Bronchial epithelial cell (primary cell): ENCODE measurements at regions not wholly inside any gene's neighbourhood (a gene's known extent, or its start where the extent isn't known, plus 50 kb on each side); places are given as distances from the start of the nearest gene placed in this dataset.

Source experiments
- DNase-seq: peaks from one replicate; pipeline ENCODE4 v3.0.0-alpha.2; 2010; ENCODE audit warnings: low read depth
- FAIRE-seq: peaks from 2 replicates; lab custom pipeline; 2011; peaks lifted over from hg19 to GRCh38; lab: Jason Lieb, UNC
- H3K27me3 ChIP-seq: 2 replicates; pipeline ENCODE4 v1.5.1; 2011; ENCODE audit warnings: low read length; ENCODE audit not compliant: control insufficient read depth, insufficient read depth
- H3K36me3 ChIP-seq: 2 replicates; pipeline ENCODE4 v1.5.1; 2011; ENCODE audit warnings: low read length; ENCODE audit not compliant: control insufficient read depth, insufficient read depth
- H3K4me3 ChIP-seq: 2 replicates; pipeline ENCODE4 v1.5.1; 2011; ENCODE audit warnings: mild to moderate bottlenecking, low read depth, low read length, control low read depth
- TF ChIP-seq, protein P1 (sequence below): IDR thresholded peaks from 2 replicates; pipeline ENCODE4 v1.5.1; 2011; ENCODE audit warnings: mild to moderate bottlenecking, moderate library complexity, low read length, control low read depth, inconsistent platforms; ENCODE audit not compliant: insufficient read depth, severe bottlenecking

DNA sequence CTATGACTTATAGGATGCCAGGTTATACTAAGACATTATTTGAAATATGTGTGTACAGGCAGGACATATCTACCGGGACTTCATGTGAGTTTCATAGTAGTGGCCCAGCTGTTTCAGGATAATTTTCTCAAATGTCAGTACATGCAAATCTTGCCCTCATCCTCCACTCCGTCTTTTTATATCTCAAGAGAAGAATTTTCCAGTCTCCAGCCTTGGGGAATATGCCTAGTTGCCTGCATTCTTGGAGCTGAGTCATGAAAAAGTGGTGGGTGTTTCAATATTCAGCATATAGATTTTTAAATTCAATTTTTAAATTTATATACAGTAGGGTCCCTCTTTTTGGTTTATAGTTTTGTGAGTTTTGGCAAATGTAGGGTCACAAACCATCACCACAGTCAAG, 236.7 kb downstream of the OTUD1 start:
- TF ChIP-seq, protein P1, sequence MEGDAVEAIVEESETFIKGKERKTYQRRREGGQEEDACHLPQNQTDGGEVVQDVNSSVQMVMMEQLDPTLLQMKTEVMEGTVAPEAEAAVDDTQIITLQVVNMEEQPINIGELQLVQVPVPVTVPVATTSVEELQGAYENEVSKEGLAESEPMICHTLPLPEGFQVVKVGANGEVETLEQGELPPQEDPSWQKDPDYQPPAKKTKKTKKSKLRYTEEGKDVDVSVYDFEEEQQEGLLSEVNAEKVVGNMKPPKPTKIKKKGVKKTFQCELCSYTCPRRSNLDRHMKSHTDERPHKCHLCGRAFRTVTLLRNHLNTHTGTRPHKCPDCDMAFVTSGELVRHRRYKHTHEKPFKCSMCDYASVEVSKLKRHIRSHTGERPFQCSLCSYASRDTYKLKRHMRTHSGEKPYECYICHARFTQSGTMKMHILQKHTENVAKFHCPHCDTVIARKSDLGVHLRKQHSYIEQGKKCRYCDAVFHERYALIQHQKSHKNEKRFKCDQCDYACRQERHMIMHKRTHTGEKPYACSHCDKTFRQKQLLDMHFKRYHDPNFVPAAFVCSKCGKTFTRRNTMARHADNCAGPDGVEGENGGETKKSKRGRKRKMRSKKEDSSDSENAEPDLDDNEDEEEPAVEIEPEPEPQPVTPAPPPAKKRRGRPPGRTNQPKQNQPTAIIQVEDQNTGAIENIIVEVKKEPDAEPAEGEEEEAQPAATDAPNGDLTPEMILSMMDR = no peak
- no peaks in the 10 kb centered on the region for H3K27me3 ChIP-seq
- no peaks in the 10 kb centered on the region for H3K36me3 ChIP-seq
- no peak overlapping the region for H3K4me3 ChIP-seq
- FAIRE-seq = no peak
- DNase-seq = no peak

DNA sequence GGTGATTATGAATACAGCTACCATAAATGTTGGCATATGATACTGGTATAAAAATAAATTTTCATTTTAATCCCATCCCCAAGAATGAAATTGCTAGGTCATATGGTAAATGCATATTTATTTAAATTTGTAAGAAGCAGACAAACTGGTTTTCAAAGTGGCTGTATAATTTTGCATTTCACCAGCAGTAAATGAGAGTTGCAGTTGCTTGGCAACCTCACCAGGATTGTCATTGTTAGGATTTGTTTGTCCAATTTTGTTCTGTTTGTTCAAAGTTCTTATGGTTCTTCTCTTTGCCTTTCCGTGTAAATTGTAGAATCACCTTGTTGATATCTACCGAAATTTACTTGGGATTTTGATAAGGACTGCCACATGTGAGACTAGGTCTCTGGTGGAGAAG, 237.4 kb downstream of the OTUD1 start:
- TF ChIP-seq, protein P1 = no peak
- DNase-seq (no peak), FAIRE-seq (no peak)
- no peak overlapping the region for H3K4me3 ChIP-seq
- H3K36me3 ChIP-seq = no peaks in the 10 kb centered on the region
- H3K27me3 ChIP-seq = no peaks in the 10 kb centered on the region

DNA sequence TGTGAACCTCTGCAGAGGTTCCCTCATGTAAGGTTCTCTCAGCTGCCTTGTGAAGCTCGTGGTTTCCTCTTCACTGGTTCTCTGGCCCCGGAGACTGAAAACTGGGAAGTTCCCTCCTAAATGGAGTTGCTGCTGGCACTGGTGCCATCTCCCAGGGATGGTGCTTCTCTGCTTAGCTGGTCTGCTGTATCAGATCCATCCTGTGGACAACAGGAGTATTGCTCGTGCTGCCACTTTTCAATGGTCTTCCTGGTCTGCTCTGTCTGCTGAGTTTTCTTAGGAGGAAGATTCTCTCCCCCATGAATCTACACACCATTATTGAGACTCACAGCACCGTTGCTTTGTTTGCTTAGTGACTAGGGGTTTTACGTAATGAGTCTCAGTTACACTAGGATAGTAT, 247.8 kb downstream of the OTUD1 start:
- H3K27me3 ChIP-seq = no peaks in the 10 kb centered on the region
- TF ChIP-seq, protein P1 = no peak
- H3K4me3 ChIP-seq = no peak overlapping the region
- peak; percentile 64 for FAIRE-seq
- no peak for DNase-seq
- H3K36me3 ChIP-seq = no peaks in the 10 kb centered on the region

DNA sequence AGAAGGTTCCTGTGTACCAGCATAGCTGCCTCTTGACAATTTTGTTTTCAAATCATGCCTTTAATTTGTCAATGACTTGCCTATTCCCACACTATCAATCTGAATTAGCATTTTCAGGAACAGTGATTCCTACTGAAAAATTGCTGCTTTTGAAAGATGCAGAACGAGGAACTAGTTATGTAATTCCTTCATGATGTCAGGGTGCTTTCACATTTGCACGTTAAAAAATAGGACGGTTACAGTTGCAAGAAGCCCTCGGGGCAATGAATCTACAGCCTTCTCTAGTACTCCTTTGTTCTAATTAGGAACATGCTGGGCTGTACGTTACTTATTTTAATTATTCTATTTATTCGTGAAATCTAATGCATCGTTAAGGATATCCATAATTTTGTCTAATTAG, 253.9 kb downstream of the OTUD1 start:
- H3K36me3 ChIP-seq = no peaks in the 10 kb centered on the region
- no peak for FAIRE-seq
- no peak overlapping the region for H3K4me3 ChIP-seq
- no peak for DNase-seq
- TF ChIP-seq, protein P1 = no peak
- H3K27me3 ChIP-seq = peaks cover 28% of the 10 kb centered on the region

DNA sequence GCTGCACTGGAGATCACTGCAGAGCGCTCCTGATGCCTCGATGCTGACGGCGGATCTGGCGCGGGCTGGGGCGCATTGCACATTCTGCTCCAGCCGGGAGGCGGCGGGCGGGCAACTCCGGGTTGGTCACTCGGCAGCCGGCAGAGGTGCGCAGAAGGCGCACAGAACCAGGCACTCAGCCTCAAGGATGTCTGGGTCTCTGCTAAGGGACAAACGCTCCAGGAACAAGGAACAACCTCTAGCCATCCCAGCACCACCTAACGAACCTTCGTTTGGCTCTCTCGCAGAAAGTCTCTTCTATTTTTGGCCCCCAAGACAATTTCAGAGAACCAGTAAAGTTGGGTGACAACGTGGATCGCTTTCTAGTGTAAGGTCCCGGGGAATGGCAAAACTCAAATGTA, 254.6 kb downstream of the OTUD1 start:
- no peak for DNase-seq
- TF ChIP-seq, protein P1 = no peak
- no peak overlapping the region for H3K4me3 ChIP-seq
- FAIRE-seq = no peak
- peaks cover 28% of the 10 kb centered on the region for H3K27me3 ChIP-seq
- no peaks in the 10 kb centered on the region for H3K36me3 ChIP-seq

DNA sequence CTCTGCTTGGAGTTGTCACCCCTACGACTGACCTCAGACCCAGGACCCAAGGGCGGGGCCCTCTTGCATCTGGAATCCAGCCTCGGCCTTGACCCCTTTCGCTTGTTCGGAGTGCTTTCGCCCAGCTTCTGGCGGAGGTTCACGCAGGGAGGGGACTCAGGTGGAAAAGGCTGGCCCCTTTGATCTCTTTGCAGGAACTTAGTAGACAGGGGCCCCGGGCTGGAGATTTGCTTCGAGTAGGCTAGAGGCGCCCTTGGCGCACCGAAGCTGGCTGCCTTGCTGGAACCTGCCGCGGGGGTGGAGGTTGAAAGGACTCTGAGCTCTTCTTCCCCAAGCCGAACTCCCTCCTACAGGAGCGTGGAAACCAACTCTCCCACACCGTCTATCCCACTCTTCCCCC, 255.1 kb downstream of the OTUD1 start:
- Histone ChIP-seq H3K27me3 (peaks cover 28% of the 10 kb centered on the region), H3K4me3 (no peak overlapping the region), H3K36me3 (no peaks in the 10 kb centered on the region)
- DNase-seq (no peak), FAIRE-seq (no peak)
- TF ChIP-seq, protein P1 = no peak
